Erythroblast (primary cell): ENCODE measurements at regions not wholly inside any gene's neighbourhood (a gene's known extent, or its start where the extent isn't known, plus 50 kb on each side); places are given as distances from the start of the nearest gene placed in this dataset.
"Not testable (repeated sequence)": the region's sequence is repeated elsewhere in the genome, so short reads cannot be mapped to it uniquely, and the experiment has no call there.

Source experiments
- DNase-seq, 2 experiments: peaks; one replicate each; lab custom pipeline; 2025; lab: John Stamatoyannopoulos, UW
- GATA1 ChIP-seq: IDR thresholded peaks from 2 replicates; pipeline ENCODE4 v1.6.1; 2011; ENCODE audit warnings: low read depth, mild to moderate bottlenecking, control low read depth, low read length, moderate library complexity
- POLR2A ChIP-seq: IDR thresholded peaks from 2 replicates; pipeline ENCODE4 v1.6.1; 2011; ENCODE audit warnings: mild to moderate bottlenecking, low read length

GRCh38 chrX:39492497-39493162 lies 605.1 kb downstream of the BCOR start:
- TF ChIP-seq POLR2A (no peak), GATA1 (no peak)
- DNase-seq, result peak in 1 of 2 experiments; percentile 27

GRCh38 chrX:39493168-39493567 lies 604.6 kb downstream of the BCOR start:
- DNase-seq, result no peak
- TF ChIP-seq POLR2A (no peak), GATA1 (no peak)

GRCh38 chrX:39497117-39497516 lies 600.6 kb downstream of the BCOR start:
- DNase-seq, result not testable (repeated sequence)

- DNase-seq, result no peak
- TF ChIP-seq POLR2A, result no peak
- TF ChIP-seq GATA1, result no peak
Measured at GRCh38 chrX:39497702-39498265, 600.0 kb downstream of the BCOR start.

GRCh38 chrX:39499996-39500395 lies 597.8 kb downstream of the BCOR start:
- TF ChIP-seq POLR2A (no peak), GATA1 (no peak)
- DNase-seq, result no peak

- TF ChIP-seq GATA1, result no peak
- no peak for TF ChIP-seq POLR2A
- no peak for DNase-seq
Measured at GRCh38 chrX:39501822-39502221, 595.9 kb downstream of the BCOR start.

GRCh38 chrX:39502486-39502885 lies 595.3 kb downstream of the BCOR start:
- TF ChIP-seq GATA1, result no peak
- TF ChIP-seq POLR2A, result no peak
- DNase-seq, result no peak

- TF ChIP-seq POLR2A (no peak), GATA1 (no peak)
- DNase-seq, result no peak
Measured at GRCh38 chrX:39504227-39504626, 593.5 kb downstream of the BCOR start.

- TF ChIP-seq POLR2A, result no peak
- no peak for TF ChIP-seq GATA1
- DNase-seq, result no peak
Measured at GRCh38 chrX:39504850-39505259, 592.9 kb downstream of the BCOR start.

- DNase-seq, result no peak
Measured at GRCh38 chrX:39506131-39506530, 591.6 kb downstream of the BCOR start.

GRCh38 chrX:39507034-39507433 lies 590.7 kb downstream of the BCOR start:
- no peak for TF ChIP-seq POLR2A
- no peak for DNase-seq

More at GRCh38 chrX:39506131-39506530, 591.6 kb downstream of the BCOR start:
- TF ChIP-seq POLR2A (no peak), GATA1 (no peak)

GRCh38 chrX:39507617-39508299 lies 590.0 kb downstream of the BCOR start:
- TF ChIP-seq GATA1 (no peak), POLR2A (no peak)
- DNase-seq, result no peak

GRCh38 chrX:39508300-39508692 lies 589.5 kb downstream of the BCOR start:
- TF ChIP-seq POLR2A (no peak), GATA1 (no peak)
- no peak for DNase-seq

- TF ChIP-seq GATA1 (no peak), POLR2A (no peak)
- no peak for DNase-seq
Measured at GRCh38 chrX:39509157-39509556, 588.6 kb downstream of the BCOR start.

GRCh38 chrX:39513836-39514235 lies 583.9 kb downstream of the BCOR start:
- TF ChIP-seq GATA1, result no peak
- TF ChIP-seq POLR2A, result no peak
- DNase-seq, result no peak
